ENCODE measurements at regions not wholly inside any gene's neighbourhood (a gene's known extent, or its start where the extent isn't known, plus 50 kb on each side); places are given as distances from the start of the nearest gene placed in this dataset.

- no peak overlapping the region for H3K27ac ChIP-seq (ENCODE audit: low read depth, low read length)
- no peaks in the 10 kb centered on the region for H3K79me2 ChIP-seq (ENCODE audit: insufficient read depth, low read length)
- TF ChIP-seq CTCF (IDR thresholded peaks at IDR 0.05; ENCODE audit: insufficient read depth, low read length, poor library complexity, severe bottlenecking), result no peak
- no peak for TF ChIP-seq EZH2phosphoT487 (conservative IDR thresholded peaks at IDR 0.05; ENCODE audit: low read length)
- no peaks in the 10 kb centered on the region for H3K27me3 ChIP-seq (ENCODE audit: low read length)
- no peaks in the 10 kb centered on the region for H3F3A ChIP-seq (ENCODE audit: insufficient read depth)
- H2AFZ ChIP-seq (ENCODE audit: low read depth, low read length, severe bottlenecking), result no peak overlapping the region
- H3K4me2 ChIP-seq (ENCODE audit: low read depth, low read length, poor library complexity, severe bottlenecking), result no peak overlapping the region
- no peak overlapping the region for H3K4me3 ChIP-seq (ENCODE audit: insufficient read depth, low read length, poor library complexity, severe bottlenecking)
- H3K9me2 ChIP-seq (replicated peaks; ENCODE audit: insufficient read depth, low read length), result no peaks in the 10 kb centered on the region
- no peaks in the 10 kb centered on the region for H4K20me1 ChIP-seq (ENCODE audit: low read depth, low read length)
- no peaks in the 10 kb centered on the region for H3K9me3 ChIP-seq (ENCODE audit: insufficient read depth, low read length)
- no peak overlapping the region for H3K9ac ChIP-seq (ENCODE audit: low read length)
- H3K36me3 ChIP-seq (ENCODE audit: low read length), result no peaks in the 10 kb centered on the region
These were observed 667.5 kb upstream of the TMEM132C start for GRCh38 chr12:127599436-127599835.

- H3K79me2 ChIP-seq (ENCODE audit: insufficient read depth, low read length), result no peaks in the 10 kb centered on the region
- H3K9me2 ChIP-seq (replicated peaks; ENCODE audit: insufficient read depth, low read length), result no peaks in the 10 kb centered on the region
- no peak overlapping the region for H3K9ac ChIP-seq (ENCODE audit: low read length)
- no peak overlapping the region for H3K27ac ChIP-seq (ENCODE audit: low read depth, low read length)
- no peaks in the 10 kb centered on the region for H3K36me3 ChIP-seq (ENCODE audit: low read length)
- H3K4me3 ChIP-seq (ENCODE audit: insufficient read depth, low read length, poor library complexity, severe bottlenecking), result no peak overlapping the region
- no peak for TF ChIP-seq EZH2phosphoT487 (conservative IDR thresholded peaks at IDR 0.05; ENCODE audit: low read length)
- TF ChIP-seq CTCF (IDR thresholded peaks at IDR 0.05; ENCODE audit: insufficient read depth, low read length, poor library complexity, severe bottlenecking), result no peak
- H4K20me1 ChIP-seq (ENCODE audit: low read depth, low read length), result no peaks in the 10 kb centered on the region
- H3K4me2 ChIP-seq (ENCODE audit: low read depth, low read length, poor library complexity, severe bottlenecking), result no peak overlapping the region
- H3K9me3 ChIP-seq (ENCODE audit: insufficient read depth, low read length), result no peaks in the 10 kb centered on the region
- no peak overlapping the region for H2AFZ ChIP-seq (ENCODE audit: low read depth, low read length, severe bottlenecking)
- H3K27me3 ChIP-seq (ENCODE audit: low read length), result no peaks in the 10 kb centered on the region
- H3F3A ChIP-seq (ENCODE audit: insufficient read depth), result no peaks in the 10 kb centered on the region
These were observed 666.8 kb upstream of the TMEM132C start for GRCh38 chr12:127600211-127600610.

- Histone ChIP-seq H3F3A (ENCODE audit: insufficient read depth) (no peaks in the 10 kb centered on the region), H3K27ac (ENCODE audit: low read depth, low read length) (no peak overlapping the region), H3K9me3 (ENCODE audit: insufficient read depth, low read length) (no peaks in the 10 kb centered on the region), H2AFZ (ENCODE audit: low read depth, low read length, severe bottlenecking) (no peak overlapping the region), H3K79me2 (ENCODE audit: insufficient read depth, low read length) (no peaks in the 10 kb centered on the region), H3K4me3 (ENCODE audit: insufficient read depth, low read length, poor library complexity, severe bottlenecking) (no peak overlapping the region), H3K36me3 (ENCODE audit: low read length) (no peaks in the 10 kb centered on the region), H3K4me2 (ENCODE audit: low read depth, low read length, poor library complexity, severe bottlenecking) (no peak overlapping the region), H3K9ac (ENCODE audit: low read length) (no peak overlapping the region), H3K9me2 (replicated peaks; ENCODE audit: insufficient read depth, low read length) (no peaks in the 10 kb centered on the region), H4K20me1 (ENCODE audit: low read depth, low read length) (no peaks in the 10 kb centered on the region), H3K27me3 (ENCODE audit: low read length) (no peaks in the 10 kb centered on the region)
- TF ChIP-seq CTCF (IDR thresholded peaks at IDR 0.05; ENCODE audit: insufficient read depth, low read length, poor library complexity, severe bottlenecking), result no peak
- no peak for TF ChIP-seq EZH2phosphoT487 (conservative IDR thresholded peaks at IDR 0.05; ENCODE audit: low read length)
These were observed 660.4 kb upstream of the TMEM132C start for GRCh38 chr12:127606476-127607015.
